HepG2 (cell line): ENCODE measurements at regions not wholly inside any gene's neighbourhood (a gene's known extent, or its start where the extent isn't known, plus 50 kb on each side); places are given as distances from the start of the nearest gene placed in this dataset.

ENCODE experiments used
- ARNT ChIP-seq: fragments of 450-650 bp; IDR thresholded peaks from 2 replicates; pipeline ENCODE4 v1.6.1; 2017
- HMGXB3 ChIP-seq: sonication (generic); formaldehyde crosslinking; IDR thresholded peaks from 2 replicates; pipeline ENCODE4 v1.4.0; 2020; ENCODE audit warnings: missing genetic modification reagents, borderline replicate concordance
- MEF2D ChIP-seq: sonication (generic); formaldehyde crosslinking; IDR thresholded peaks from 2 replicates; pipeline ENCODE4 v1.5.1; 2020; ENCODE audit warnings: mild to moderate bottlenecking, missing genetic modification reagents
- RBM39 ChIP-seq: fragments of 200-400 bp; formaldehyde crosslinking; IDR thresholded peaks from one replicate; pipeline ENCODE4 v1.6.1; 2018; ENCODE audit warnings: antibody characterized with exemption, mild to moderate bottlenecking, low read depth, low read length; ENCODE audit not compliant: poor library complexity, severe bottlenecking
- RERE ChIP-seq: IDR thresholded peaks from 2 replicates; pipeline ENCODE4 v1.6.1; 2016; ENCODE audit warnings: low read depth, missing genetic modification reagents, missing compliant biosample characterization
- RFX5 ChIP-seq: IDR thresholded peaks from 2 replicates; pipeline ENCODE4 v1.6.1; 2011; ENCODE audit warnings: low read depth, low read length, improper control_type of control experiment
- ZBTB39 ChIP-seq: sonication (generic); formaldehyde crosslinking; IDR thresholded peaks from 2 replicates; pipeline ENCODE4 v1.5.0; 2020; ENCODE audit warnings: missing genetic modification reagents
- ZFP36 ChIP-seq: fragments of 150-350 bp; IDR thresholded peaks from 2 replicates; pipeline ENCODE4 v1.6.1; 2018; ENCODE audit warnings: borderline replicate concordance, low read length, low read depth; ENCODE audit not compliant: partially characterized antibody
- ZNF292 ChIP-seq: sonication (generic); formaldehyde crosslinking; IDR thresholded peaks from 2 replicates; pipeline ENCODE4 v1.8.1; 2022; ENCODE audit warnings: mild to moderate bottlenecking, low read depth, missing genetic modification reagents, borderline replicate concordance
- ZNF556 ChIP-seq: sonication (generic); formaldehyde crosslinking; IDR thresholded peaks from 2 replicates; pipeline ENCODE4 v1.4.0; 2020; ENCODE audit warnings: mild to moderate bottlenecking, missing genetic modification reagents, borderline replicate concordance
- TF ChIP-seq, protein P1 (sequence below): sonication (generic); formaldehyde crosslinking; IDR thresholded peaks from 2 replicates; pipeline ENCODE4 v1.9.0; 2021; ENCODE audit warnings: missing genetic modification reagents, borderline replicate concordance

DNA sequence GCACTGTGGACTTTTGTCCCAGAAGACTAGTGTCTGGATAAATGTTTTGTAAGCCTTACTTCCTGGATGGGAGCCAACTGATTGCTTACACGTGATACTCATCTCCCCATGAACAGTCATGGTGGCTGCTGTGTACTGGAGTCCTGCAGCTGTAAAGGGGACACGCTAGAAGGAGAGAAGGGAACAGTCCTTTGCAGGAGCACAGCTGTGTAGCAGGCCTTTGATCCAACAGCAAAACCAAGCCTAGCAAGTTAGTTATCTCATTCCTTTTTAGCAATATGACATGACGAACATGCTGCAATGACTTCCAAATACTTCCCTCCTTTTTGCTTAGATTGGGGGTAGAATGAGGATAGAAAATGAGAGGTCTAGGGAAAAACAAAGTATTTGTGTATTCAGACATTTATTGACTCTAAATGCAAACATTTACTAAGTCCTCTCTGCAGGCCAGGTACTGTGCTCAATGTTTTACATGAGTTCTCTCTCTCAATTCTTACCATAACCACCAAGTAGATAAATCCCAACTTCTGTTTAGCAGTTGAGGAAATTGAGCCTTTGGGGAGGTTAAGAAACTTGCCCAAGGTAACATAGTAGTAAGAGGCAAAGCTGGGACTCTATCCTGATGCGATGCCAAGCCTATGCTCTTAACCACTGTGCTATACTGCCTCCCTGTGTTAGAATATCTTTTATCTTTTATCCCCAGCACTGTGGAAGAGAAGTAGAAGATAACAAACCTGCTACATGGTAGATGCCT, 55.4 kb upstream of the CD28 start (continued):
- TF ChIP-seq HMGXB3 (CRISPR knock-in tag) (no peak), RFX5 (no peak), ZNF292 (no peak; the same call in 1 of the 2 replicates), ZFP36 (no peak), ARNT (no peak), MEF2D (peak; percentile 78; the same call in 1 of the 2 replicates), ZBTB39 (peak; percentile 41; the same call in 1 of the 2 replicates), RBM39 (no peak), RERE (CRISPR knock-in tag) (0 out of 2 replicates have a peak, but pooled peaks have one; percentile 13), ZNF556 (CRISPR knock-in tag) (no peak)
- TF ChIP-seq, protein P1, sequence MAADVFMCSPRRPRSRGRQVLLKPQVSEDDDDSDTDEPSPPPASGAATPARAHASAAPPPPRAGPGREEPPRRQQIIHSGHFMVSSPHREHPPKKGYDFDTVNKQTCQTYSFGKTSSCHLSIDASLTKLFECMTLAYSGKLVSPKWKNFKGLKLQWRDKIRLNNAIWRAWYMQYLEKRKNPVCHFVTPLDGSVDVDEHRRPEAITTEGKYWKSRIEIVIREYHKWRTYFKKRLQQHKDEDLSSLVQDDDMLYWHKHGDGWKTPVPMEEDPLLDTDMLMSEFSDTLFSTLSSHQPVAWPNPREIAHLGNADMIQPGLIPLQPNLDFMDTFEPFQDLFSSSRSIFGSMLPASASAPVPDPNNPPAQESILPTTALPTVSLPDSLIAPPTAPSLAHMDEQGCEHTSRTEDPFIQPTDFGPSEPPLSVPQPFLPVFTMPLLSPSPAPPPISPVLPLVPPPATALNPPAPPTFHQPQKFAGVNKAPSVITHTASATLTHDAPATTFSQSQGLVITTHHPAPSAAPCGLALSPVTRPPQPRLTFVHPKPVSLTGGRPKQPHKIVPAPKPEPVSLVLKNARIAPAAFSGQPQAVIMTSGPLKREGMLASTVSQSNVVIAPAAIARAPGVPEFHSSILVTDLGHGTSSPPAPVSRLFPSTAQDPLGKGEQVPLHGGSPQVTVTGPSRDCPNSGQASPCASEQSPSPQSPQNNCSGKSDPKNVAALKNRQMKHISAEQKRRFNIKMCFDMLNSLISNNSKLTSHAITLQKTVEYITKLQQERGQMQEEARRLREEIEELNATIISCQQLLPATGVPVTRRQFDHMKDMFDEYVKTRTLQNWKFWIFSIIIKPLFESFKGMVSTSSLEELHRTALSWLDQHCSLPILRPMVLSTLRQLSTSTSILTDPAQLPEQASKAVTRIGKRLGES (CRISPR knock-in tag), result no peak
